DMS 273 (cell line): ENCODE measurements at regions not wholly inside any gene's neighbourhood (a gene's known extent, or its start where the extent isn't known, plus 50 kb on each side); places are given as distances from the start of the nearest gene placed in this dataset.

Experiments used
- DNase-seq: peaks from one replicate; lab custom pipeline; 2025; ENCODE audit not compliant: unreplicated experiment; lab: John Stamatoyannopoulos, UW

DNA sequence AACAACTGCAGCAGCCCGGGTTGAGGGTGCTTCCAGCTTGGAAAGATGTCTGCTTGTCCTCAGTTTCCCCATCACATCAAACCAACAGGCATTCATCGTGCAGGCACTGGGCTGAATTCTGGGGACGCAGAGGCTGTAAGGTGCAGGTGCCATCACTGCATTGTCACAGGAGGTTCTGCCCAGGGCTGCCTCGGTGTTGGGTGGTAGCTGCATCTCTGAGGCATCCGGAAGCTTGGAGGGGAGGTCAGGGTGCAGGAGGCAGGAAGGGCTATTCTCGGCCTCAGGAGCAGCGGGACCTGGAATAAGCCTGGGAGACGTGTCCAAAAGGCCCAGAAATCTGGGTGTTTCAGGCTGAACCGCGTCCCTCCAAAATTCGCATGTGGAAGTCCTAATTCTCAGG, 134.6 kb downstream of the HMX1 start:
- no peak for DNase-seq

DNA sequence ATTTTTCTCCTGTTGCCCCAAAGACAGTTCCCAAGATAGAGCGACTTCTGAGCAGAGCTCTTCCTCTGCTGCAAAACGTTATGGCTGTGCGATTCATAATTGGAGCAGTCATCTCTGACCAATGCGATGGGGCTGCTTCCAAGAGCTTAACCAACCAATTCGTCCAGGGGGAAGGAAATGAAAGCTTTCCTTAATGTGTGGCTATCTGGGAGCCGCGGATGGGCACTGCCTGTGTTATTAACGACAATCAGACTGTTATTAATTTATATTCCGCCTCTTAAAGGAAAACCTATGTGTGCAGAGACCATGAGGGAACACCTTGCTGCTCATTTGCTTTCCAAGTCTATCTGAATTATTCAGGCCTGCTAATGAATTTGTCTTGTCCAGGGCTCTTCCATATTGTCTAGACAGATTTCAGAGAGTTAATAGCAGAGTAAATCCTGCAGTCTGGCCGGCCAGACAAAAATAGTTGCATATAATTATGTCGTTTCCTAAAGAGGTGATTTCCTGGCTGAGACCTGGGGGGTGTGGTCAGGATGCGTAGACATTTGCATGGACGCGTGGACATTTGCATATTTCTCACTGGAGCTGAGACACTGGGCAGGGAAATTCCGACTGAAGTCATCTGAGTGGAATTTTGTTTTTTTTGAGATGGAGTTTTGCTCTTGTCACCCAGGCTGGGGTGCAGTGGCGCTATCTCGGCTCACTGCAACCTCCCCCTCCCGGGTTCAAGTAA, 135.4 kb downstream of the HMX1 start:
- DNase-seq, result no peak

DNA sequence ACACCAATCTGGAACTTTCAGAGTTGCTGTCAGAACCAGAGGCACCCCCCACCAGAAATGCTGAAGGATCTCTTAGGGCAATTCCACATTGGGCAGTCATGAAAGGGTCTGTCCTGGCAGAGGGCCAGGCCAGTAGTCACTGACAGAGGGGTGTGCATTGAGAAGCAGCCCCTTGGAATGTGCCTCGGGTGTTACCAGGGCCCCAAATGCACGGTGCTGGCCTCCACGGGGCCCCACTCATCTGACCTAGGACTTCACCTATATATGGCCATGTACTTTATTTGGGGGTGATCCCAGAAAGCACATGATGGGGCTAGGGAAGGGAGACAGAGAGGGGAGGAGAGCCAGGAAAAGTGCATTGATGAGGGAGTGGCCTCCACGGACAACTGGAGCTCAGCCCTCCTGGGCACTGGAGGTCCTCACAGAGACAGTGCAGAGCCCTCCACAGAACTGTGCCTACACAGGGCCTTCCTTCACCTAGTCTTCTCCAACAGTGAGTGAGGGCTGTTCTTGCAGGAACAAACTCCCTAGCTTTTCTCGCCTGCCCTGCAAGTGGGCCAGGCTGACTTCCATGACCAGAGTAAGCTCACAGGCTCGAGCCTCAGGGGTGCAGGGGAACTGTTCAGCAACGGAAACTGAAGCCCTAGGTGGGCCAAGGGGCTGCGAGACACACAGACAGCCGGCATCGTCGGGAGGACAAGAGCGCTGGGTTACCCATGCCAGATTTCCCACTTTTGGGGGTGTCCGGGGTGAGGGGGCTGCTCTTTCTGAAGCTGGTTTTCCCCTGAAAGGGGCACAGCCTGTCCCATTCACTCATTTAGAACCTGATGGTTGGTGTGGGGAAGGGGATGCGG, 136.2 kb downstream of the HMX1 start:
- DNase-seq, result no peak

GRCh38 chr4:8732681-8733243, 138.9 kb downstream of the HMX1 start:
- DNase-seq, result no peak

GRCh38 chr4:8732092-8732491, 139.5 kb downstream of the CPZ start:
- no peak for DNase-seq

GRCh38 chr4:8731364-8731763, 138.8 kb downstream of the CPZ start:
- DNase-seq, result no peak

DNA sequence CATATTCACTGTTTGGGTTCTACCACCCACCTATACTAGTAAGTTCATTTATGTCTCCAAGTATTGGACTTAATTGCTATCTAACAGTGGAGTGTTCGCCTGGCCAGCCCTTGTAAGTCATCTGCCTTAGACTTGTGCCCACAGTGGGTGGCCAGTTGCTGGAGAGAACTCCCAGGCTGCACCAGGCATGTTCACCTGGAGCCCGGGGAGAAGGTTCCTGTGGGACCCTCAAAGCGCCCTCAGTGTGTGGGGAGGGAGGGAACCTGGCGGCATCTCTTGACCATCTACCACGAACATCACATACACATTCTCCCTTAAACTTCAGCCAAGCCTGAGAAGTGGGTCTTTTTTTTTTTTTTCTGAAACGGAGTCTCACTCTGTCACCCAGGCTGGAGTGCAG, 138.1 kb downstream of the CPZ start:
- no peak for DNase-seq

GRCh38 chr4:8730159-8730558, 137.6 kb downstream of the CPZ start:
- no peak for DNase-seq

DNA sequence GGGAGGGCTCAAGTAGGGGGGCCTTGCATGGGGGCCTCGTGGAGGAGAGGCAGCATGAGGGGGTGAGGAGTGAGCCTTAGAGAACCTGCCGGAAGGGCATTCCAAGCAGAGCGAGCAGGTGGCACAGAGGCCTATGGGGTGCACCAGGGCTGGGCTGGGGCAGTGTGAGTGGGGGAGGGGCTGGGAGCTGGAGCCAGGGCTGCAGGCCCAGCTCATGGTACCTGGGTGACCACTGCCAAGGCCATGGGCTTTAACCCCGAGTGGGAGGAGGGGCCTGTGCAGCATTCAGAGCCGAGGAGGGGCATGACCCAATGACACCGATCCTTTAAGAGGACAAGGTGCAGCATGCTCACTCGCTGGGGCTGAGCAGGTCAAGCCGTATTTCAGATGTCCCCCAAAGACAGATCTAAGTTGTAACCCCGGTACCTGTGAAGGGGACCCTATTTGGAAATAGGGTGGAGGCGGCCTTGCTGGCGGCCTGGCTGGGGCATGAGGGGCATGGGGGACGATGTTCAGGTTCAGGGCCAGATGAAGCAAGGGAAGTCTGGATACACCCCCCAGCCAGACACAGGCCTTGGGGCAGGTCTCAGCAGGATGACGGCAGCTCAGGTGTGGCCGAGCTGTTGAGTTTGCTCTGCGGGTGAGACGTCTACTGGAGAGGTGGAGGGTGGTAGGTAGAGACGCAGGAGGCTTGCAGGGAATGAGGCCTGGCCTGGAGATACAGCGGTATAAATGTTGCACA, 137.0 kb downstream of the CPZ start:
- no peak for DNase-seq

GRCh38 chr4:8728536-8729407, 136.2 kb downstream of the CPZ start:
- no peak for DNase-seq

GRCh38 chr4:8727546-8728510, 135.3 kb downstream of the CPZ start:
- no peak for DNase-seq

DNA sequence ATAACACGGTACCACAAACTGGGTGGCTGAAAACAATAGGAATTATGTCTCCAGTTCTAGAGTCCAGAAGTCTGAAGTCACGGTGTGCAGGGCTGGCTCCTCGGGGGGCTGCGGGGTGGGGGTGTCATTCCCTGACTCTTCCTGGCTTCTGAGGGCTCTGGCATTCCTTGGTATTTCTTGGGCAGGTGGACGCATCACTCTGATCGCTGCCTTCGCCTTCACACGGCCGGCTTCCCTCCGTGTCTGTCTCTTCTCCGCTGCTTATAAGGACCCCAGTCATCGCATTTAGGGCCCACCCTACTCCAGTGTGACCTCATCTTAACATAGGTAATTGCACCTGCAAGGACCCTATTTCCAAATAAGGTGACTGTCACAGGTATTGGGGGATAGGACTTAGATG, 134.6 kb downstream of the CPZ start:
- DNase-seq, result no peak

- DNase-seq, result peak; percentile 9
Measured at GRCh38 chr4:8726344-8726851, 133.8 kb downstream of the CPZ start.

GRCh38 chr4:8725845-8726244, 133.3 kb downstream of the CPZ start:
- no peak for DNase-seq

DNA sequence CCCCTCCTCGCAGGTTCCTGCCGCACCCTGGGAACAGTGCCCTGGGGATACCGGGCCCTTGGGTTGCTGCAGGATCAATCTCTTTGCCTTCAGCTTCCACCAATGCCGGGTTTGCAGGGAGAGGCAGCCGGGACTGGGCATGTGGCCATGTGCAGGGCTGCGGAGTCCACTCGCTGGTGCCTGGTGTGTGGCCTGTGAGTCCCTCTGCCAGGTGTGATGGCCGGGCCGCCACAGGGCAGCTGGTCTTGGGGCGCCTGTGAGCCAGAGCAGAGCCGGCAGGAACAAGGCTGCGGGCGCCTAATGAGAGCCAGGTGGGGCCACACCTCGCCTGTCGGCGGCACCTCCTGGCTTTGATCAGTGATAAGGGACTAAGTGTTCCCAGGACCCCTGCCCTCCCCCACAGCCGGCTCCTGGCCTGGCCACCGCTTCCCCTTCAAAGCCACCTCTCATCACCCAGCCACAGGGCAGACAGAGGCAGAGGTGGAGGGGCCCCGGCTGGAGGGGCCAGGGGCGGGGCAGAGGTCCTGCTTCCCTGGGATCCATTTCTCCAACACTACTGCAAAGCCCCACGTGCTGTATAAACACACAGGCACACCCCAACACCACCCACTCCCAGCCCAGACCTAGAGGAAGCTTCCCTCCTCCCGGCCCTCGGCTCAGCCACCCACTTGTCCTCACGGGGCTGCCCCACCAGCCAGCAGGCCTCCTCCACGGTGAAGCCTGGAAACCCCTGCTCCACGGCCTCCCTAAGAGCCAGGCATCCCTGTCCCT, 132.7 kb downstream of the CPZ start:
- DNase-seq, result no peak

DNA sequence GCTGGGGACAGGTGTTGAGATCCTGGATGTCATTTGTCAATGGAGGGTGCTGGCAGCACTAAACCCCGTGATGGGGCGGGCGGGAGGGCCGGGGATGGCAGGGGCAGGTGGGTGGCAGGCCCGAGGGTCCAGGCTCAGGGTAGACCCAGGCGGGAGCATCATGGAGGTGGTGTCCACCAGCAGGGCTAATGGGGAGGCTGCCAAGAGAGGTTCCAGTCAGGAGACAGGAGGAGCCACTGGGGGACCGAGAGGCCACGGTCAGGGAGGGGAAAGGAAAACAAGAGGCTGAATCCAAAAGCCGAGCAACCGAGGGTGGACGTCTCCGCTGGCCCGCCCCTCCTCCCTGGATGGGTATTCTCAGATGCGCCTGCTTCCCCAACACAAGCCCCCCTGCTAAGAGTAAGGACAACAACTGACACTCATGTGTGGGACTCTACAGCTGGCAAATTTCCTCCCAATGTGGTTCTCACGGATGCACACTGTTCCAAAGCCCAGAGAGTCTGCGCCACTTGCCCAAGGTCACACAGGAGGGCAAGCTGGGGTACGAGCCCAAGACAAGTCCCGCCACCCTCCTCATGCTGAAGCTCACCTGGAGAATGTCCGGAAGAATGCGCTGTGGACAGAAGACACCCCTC, 132.0 kb downstream of the CPZ start:
- no peak for DNase-seq

- DNase-seq, result no peak
Measured at GRCh38 chr4:8723222-8723980, 130.8 kb downstream of the CPZ start.
